Kidney (tissue), 13 donors: ENCODE measurements at regions not wholly inside any gene's neighbourhood (a gene's known extent, or its start where the extent isn't known, plus 50 kb on each side); places are given as distances from the start of the nearest gene placed in this dataset.

Experiments used
- DNase-seq, 5 donors: peaks; one replicate each; pipeline ENCODE4 v3.0.0-alpha.2; 2013 to 2020
- FAIRE-seq: peaks from 2 replicates; lab custom pipeline; 2012; peaks lifted over from hg19 to GRCh38; lab: Jason Lieb, UNC
- H3K27ac ChIP-seq, 2 donors: one replicate each; pipeline ENCODE4 v1.7.0; 2013; ENCODE audit warnings: low read depth in 2 of 2, low read length in 2 of 2, inconsistent platforms in 1 of 2
- H3K27me3 ChIP-seq: one replicate; pipeline ENCODE4 v1.7.1; 2013; ENCODE audit warnings: low read length, inconsistent platforms; ENCODE audit not compliant: control insufficient read depth, insufficient read depth
- H3K36me3 ChIP-seq, 3 donors: one replicate each; pipeline versions ENCODE4 v1.7.0 to v1.7.1; 2013; ENCODE audit warnings: low read length in 3 of 3, control low read depth in 1 of 3, inconsistent platforms in 1 of 3; ENCODE audit not compliant: insufficient read depth in 3 of 3, control insufficient read depth in 2 of 3
- H3K4me1 ChIP-seq, 3 donors: one replicate each; pipeline versions ENCODE4 v1.7.0 to v1.7.1; 2013; ENCODE audit warnings: low read length in 3 of 3, inconsistent platforms in 1 of 3, low read depth in 1 of 3; ENCODE audit not compliant: control insufficient read depth in 2 of 3, insufficient read depth in 2 of 3
- H3K4me3 ChIP-seq, 3 donors: one replicate each; pipeline versions ENCODE4 v1.7.0 to v1.8.1; 2013; ENCODE audit warnings: low read length in 3 of 3, control low read depth in 1 of 3, inconsistent platforms in 1 of 3
- H3K9ac ChIP-seq, 3 donors: one replicate each; pipeline versions ENCODE4 v1.7.0 to v1.7.1; 2013; ENCODE audit warnings: low read length in 3 of 3, control low read depth in 1 of 3, inconsistent platforms in 1 of 3
- H3K9me3 ChIP-seq, 3 donors: one replicate each; pipeline versions ENCODE4 v1.7.0 to v1.7.1; 2013; ENCODE audit warnings: low read length in 3 of 3, control low read depth in 1 of 3, inconsistent platforms in 1 of 3; ENCODE audit not compliant: control insufficient read depth in 2 of 3, insufficient read depth in 1 of 3
- CTCF ChIP-seq: IDR thresholded peaks from 3 replicates; pipeline ENCODE4 v1.5.1; 2012; ENCODE audit warnings: mild to moderate bottlenecking, moderate library complexity, borderline replicate concordance; ENCODE audit not compliant: insufficient read depth; ENCODE audit errors: extremely low read depth
- intact Hi-C: fragments of 100-400 bp; cut with DNase I; formaldehyde crosslinking; loops from one replicate; pipeline ENCODE4 v1.11.1; 2022
- donor health status: control.
- donor health status: control.
- donor health status: control.
- donor health status: control.
- donor health status: control.
- donor health status: DM: yes; HTN: yes; CAD: no.
- donor health status: Normal renal cell carcinoma (clear cell type).

- no peak for FAIRE-seq
- H3K27ac ChIP-seq: no peak overlapping the region
Observed at GRCh38 chr12:124174451-124175348, 120.2 kb upstream of the RFLNA start.

GRCh38 chr12:124175704-124176103 lies 119.2 kb upstream of the RFLNA start:
- H3K27me3 ChIP-seq: no peaks in the 10 kb centered on the region
- FAIRE-seq (no peak), DNase-seq (no peak)
- no peaks in the 10 kb centered on the region for H3K9me3 ChIP-seq
- TF ChIP-seq CTCF: no peak
- no peaks in the 10 kb centered on the region for H3K36me3 ChIP-seq
- peaks cover 0 to 6% (median 0%) of the 10 kb centered on the region in 3 donors for H3K4me1 ChIP-seq
- H3K9ac ChIP-seq: no peak overlapping the region
- H3K4me3 ChIP-seq: no peak overlapping the region
- intact Hi-C loops: no loop called here
- no peak overlapping the region for H3K27ac ChIP-seq

More at GRCh38 chr12:124174451-124175348, 120.2 kb upstream of the RFLNA start:
- intact Hi-C loops: no loop called here
- H3K9me3 ChIP-seq: no peaks in the 10 kb centered on the region
- DNase-seq: peak in 3 of 5 donors; percentile 55 to 90 (median 82)
- H3K4me3 ChIP-seq: no peak overlapping the region
- no peak for TF ChIP-seq CTCF
- H3K9ac ChIP-seq: no peak overlapping the region
- H3K27me3 ChIP-seq: no peaks in the 10 kb centered on the region
- H3K4me1 ChIP-seq: peaks cover 0 to 6% (median 0%) of the 10 kb centered on the region in 3 donors
- H3K36me3 ChIP-seq: no peaks in the 10 kb centered on the region

- no peaks in the 10 kb centered on the region for H3K9me3 ChIP-seq
- no peaks in the 10 kb centered on the region for H3K36me3 ChIP-seq
- FAIRE-seq (no peak), DNase-seq (no peak)
- no peak overlapping the region for H3K27ac ChIP-seq
- H3K9ac ChIP-seq: no peak overlapping the region
- H3K27me3 ChIP-seq: no peaks in the 10 kb centered on the region
- TF ChIP-seq CTCF: no peak
- no peak overlapping the region for H3K4me3 ChIP-seq
- intact Hi-C loops: no loop called here
- H3K4me1 ChIP-seq: peaks cover 0 to 6% (median 0%) of the 10 kb centered on the region in 3 donors
Observed at GRCh38 chr12:124177276-124177950, 117.5 kb upstream of the RFLNA start.
